ENCODE measurements at regions not wholly inside any gene's neighbourhood (a gene's known extent, or its start where the extent isn't known, plus 50 kb on each side); places are given as distances from the start of the nearest gene placed in this dataset.

- no peak overlapping the region for H2AFZ ChIP-seq (ENCODE audit: low read depth, low read length)
- H3K9me1 ChIP-seq (replicated peaks; ENCODE audit: control insufficient read depth, extremely low read depth, insufficient read depth, low read length), result no peaks in the 10 kb centered on the region
- H4K20me1 ChIP-seq (replicated peaks; ENCODE audit: control insufficient read depth, extremely low read depth, insufficient read depth, low read length), result no peaks in the 10 kb centered on the region
- TF ChIP-seq MYC (IDR thresholded peaks at IDR 0.05; ENCODE audit: low read depth, low read length) (no peak), GATA2 (IDR thresholded peaks at IDR 0.05; ENCODE audit: insufficient read depth, insufficient read length, low read depth, low read length) (no peak), FOS (IDR thresholded peaks at IDR 0.05; ENCODE audit: borderline replicate concordance, insufficient read depth, low read length) (no peak), CTCF (IDR thresholded peaks at IDR 0.05; ENCODE audit: extremely low read depth in 1 of 2, insufficient read depth in 1 of 2, low read depth in 1 of 2, low read length in 2 of 2) (no peak), POLR2A (IDR thresholded peaks at IDR 0.05; ENCODE audit: low read depth, low read length) (no peak), EZH2 (IDR thresholded peaks at IDR 0.05; ENCODE audit: borderline replicate concordance, low read depth, low read length, severe bottlenecking) (no peak), POLR2AphosphoS5 (IDR thresholded peaks at IDR 0.05; ENCODE audit: insufficient read depth, low read depth, low read length) (no peak), MAX (IDR thresholded peaks at IDR 0.05; ENCODE audit: insufficient read depth, insufficient read length) (no peak), JUN (IDR thresholded peaks at IDR 0.05; ENCODE audit: borderline replicate concordance, insufficient read depth, insufficient read length, low read depth) (no peak)
- no peaks in the 10 kb centered on the region for H3K4me1 ChIP-seq (ENCODE audit: control insufficient read depth, extremely low read depth, insufficient read depth, low read length)
- H3K36me3 ChIP-seq (ENCODE audit: control insufficient read depth in 2 of 2, extremely low read depth in 1 of 2, insufficient read depth in 2 of 2, low read length in 2 of 2), result no peaks in the 10 kb centered on the region
- H3K9me3 ChIP-seq (replicated peaks; ENCODE audit: control insufficient read depth, insufficient read depth, low read length), result no peaks in the 10 kb centered on the region
- DNase-seq (ENCODE audit: low read depth, low spot score) (no peak), FAIRE-seq (no peak)
- no peaks in the 10 kb centered on the region for H3K79me2 ChIP-seq (ENCODE audit: control insufficient read depth, insufficient read depth, low read length)
- intact Hi-C loops (cut with micrococcal nuclease) (no loop called here), dilution Hi-C loops (cut with MboI; ENCODE audit: extremely low pct_ligation_motif_present, low sequenced_read_pairs) (no loop called here)
- H3K9ac ChIP-seq (replicated peaks; ENCODE audit: extremely low read depth, insufficient read depth, low read length), result no peak overlapping the region
- H3K27me3 ChIP-seq (ENCODE audit: control insufficient read depth in 2 of 2, insufficient read depth in 2 of 2, low read length in 2 of 2), result no peaks in the 10 kb centered on the region
- H3K4me3 ChIP-seq (replicated peaks in 1 of 3; ENCODE audit: insufficient read depth in 1 of 3, low read depth in 1 of 3, low read length in 3 of 3), result no peak overlapping the region
- ChIA-PET CTCF (no interaction called here), POLR2A (no interaction called here)
- no peak overlapping the region for H3K4me2 ChIP-seq (ENCODE audit: insufficient read depth, low read length)
- no TSS peak for BruUV-seq (replicated peaks)
- H3K27ac ChIP-seq (ENCODE audit: insufficient read depth, low read depth, low read length), result no peak overlapping the region
These were observed 1330.6 kb upstream of the ADGRL3 start for GRCh38 chr4:59869559-59869958.
